WTC11 (cell line): ENCODE measurements at regions not wholly inside any gene's neighbourhood (a gene's known extent, or its start where the extent isn't known, plus 50 kb on each side); places are given as distances from the start of the nearest gene placed in this dataset.

Experiments used
- ATF6 ChIP-seq: sonication (generic); formaldehyde crosslinking; IDR thresholded peaks from 2 replicates; pipeline ENCODE4 v1.8.1; 2023; ENCODE audit warnings: mild to moderate bottlenecking, missing genetic modification reagents
- CTCF ChIP-seq: fragments of 200-600 bp; IDR thresholded peaks from 2 replicates; pipeline ENCODE4 v1.8.0; 2022; ENCODE audit warnings: antibody characterized with exemption
- E2F1 ChIP-seq: sonication (generic); formaldehyde crosslinking; IDR thresholded peaks from 2 replicates; pipeline ENCODE4 v1.8.0; 2022; ENCODE audit warnings: mild to moderate bottlenecking, missing genetic modification reagents
- RELA ChIP-seq: sonication (generic); formaldehyde crosslinking; IDR thresholded peaks from 2 replicates; pipeline ENCODE4 v1.8.1; 2022; ENCODE audit warnings: missing genetic modification reagents, mild to moderate bottlenecking, borderline replicate concordance

GRCh38 chr9:90097237-90097636, 492.4 kb downstream of the GADD45G start:
- TF ChIP-seq E2F1 (CRISPR knock-in tag): no peak
- no peak for TF ChIP-seq CTCF
- no peak for TF ChIP-seq RELA (CRISPR knock-in tag)
- no peak for TF ChIP-seq ATF6
